ENCODE measurements at regions not wholly inside any gene's neighbourhood (a gene's known extent, or its start where the extent isn't known, plus 50 kb on each side); places are given as distances from the start of the nearest gene placed in this dataset.

DNA sequence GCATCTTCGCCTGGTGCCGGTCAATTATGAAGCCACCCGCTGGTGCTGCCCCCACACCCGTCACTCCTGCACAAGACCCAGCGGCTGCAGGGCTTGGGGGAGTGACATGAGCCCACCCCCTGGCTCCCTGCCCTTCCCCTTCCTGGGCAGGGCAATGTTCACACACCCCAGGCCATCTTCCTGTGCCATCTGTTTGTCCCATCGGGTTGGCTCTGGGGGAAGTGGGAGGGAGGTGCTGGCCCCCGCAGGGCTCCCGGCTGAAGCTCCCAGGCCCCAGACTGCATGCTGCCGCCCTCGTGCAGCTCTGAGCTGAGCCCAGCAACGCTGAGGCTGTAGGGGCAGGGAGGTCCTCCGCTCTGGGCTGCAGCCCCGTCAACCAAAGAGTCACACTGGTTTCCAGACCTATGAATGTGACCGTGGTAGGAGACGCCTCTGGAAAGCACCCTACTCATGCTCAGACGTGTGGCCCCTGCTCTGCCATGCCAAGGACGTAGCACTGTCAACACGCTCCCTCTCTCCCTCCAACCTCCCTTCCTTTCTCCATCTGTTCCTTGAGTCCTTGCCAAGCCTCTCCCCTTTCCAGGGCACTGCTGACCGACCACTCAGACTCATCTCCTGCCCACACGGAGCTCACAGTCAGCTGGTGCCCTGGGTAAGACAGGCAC, 140.4 kb downstream of the ENGASE start:
- DNase-seq, result no peak

DNA sequence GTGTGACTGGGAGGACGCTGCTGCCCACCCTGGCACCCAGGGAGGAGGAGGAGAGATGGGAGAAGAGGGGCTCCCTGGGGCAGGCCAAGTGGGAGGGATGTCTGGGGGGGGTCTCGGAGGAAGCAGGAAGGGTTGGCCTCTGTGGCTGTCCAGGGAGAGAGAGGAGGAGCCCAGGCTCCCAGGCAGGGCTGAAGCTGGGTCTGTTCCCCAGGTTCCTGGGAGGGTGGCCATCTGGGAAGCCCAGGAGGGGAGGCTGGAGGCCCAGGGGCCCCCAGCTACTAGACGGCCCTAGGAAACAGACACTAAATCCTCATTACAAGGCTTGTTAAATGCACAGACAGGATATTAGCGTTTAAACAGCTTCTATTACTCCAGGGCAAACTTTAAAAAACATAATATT, 139.8 kb downstream of the ENGASE start:
- no peak for DNase-seq

DNA sequence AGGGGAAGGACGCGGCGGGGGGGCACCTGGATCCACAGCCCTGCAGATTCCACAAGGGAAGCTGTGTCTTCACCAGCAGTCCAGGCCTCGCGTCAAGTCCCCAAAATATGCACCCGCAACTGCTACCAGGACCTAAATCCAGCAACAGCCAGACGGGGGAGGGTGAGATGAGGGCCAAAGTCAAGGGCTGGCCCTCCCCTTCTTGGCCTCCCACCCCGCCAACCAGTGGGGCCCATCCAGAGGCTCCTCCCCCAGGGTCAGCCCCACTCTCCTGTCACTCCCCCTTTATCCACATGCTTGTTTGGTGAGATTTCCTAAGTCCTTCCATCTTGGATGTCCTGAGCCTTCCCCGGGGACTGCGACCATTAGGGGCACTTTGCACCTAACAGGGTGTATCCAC, 138.7 kb downstream of the ENGASE start:
- DNase-seq, result no peak

DNA sequence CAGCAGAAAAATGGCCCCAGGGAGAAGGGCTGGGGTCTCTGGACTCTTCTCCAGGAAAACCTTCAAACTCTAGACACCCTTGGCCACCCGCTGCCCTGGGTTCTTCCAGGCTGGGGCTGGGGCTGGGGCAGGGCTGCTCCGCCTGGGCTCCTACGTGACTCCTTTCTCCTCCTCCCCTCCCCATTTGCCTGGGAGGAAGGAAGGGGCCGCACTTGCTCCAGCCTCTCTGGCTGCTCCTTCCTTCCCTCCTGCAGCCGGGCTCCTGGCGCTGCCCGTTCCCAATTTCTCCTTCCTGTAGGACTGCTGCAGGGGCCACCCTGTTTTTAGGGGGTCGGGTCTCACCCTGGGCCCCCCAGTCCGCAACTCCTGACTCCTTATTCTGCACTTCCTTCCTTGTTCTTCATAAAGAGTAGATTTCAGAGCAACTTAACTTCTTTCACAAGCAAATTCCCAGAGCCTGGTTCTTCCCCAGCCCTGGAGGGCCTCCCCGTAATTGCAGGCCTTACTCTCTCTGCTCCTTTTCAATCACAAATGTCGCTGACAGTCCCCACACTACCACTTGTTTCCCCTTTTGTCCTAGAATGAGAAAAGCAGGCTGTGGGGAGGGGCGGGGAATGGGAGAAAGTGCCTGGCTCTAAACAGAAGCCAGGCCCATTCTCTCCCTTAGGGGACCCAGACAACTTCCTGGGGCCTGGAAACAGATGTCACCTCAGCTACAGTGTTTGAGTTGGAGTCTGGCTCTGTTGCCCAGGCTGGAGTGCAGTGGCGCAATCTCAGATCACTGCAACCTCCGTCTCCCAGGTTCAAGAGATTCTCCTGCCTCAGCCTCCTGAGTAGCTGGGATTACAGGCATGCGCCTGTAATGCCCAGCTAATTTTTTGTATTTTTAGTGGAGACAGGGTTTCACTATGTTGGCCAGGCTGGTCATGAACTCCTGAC, 137.8 kb downstream of the ENGASE start:
- no peak for DNase-seq

GRCh38 chr17:79211061-79211770, 136.6 kb downstream of the ENGASE start:
- no peak for DNase-seq

DNA sequence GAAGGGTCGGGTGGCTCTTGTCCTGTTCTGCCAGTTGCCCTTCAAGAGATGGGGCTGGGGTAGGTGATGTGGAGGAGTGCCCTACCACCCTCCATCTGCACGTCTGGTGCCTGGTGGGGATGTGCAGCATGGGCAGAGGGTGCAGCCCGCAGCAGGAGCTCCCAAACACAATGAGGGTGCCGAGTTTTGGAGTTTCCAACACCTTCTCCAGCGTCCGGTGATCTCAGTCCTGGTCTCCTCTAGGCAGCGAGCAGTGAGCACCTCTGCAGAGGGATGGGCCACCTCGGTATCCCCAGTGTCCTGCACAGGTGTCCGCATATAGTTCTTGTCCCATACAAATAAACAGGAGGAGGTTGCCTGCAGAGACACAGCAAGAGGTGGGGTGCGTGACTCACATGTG, 136.0 kb downstream of the ENGASE start:
- no peak for DNase-seq

DNA sequence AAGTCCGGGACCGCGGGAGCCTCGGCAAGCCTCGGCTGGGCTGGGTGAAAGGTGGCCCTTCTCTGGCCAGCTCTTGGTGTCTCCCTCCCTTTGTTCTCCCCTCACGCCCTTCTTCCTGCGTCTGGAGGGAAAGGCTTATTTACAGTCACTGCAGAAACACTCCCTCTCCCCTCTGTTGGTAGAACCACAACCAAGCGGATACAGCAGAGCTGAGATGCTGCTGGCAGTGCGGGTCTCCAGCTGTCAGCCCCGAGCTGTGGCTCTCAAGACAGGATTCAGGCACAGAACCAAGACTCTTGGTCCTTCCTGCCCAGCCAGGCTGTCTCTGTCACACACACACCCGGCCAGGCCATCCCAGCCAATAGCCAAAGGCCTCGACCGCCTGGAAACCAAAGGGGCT, 133.3 kb downstream of the ENGASE start:
- no peak for DNase-seq

DNA sequence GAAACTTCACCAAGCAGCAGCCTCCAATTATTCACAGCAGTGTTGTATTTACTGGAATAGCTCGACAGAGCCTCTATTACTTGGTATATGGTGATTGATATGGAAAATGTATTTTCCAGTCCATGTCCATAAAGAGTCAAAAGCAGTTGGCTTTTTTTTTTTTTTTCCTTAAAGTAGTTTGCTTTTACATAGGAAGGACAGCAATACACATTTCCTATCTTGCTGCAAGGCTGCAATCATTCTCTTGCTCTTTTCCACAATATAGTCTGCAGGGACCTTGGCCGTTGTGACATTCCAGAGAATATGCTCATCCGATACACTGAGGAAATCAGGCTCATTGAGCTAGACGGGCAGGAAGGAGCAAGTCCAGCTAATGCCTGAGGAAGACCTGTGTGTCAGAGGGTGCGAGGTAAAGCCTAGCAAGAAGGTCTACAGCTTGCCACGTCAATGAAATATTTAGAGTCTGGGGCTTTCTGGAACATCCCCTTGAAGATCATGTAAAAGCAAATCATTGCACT, 131.1 kb downstream of the ENGASE start:
- DNase-seq, result no peak

- no peak for DNase-seq
Measured at GRCh38 chr17:79204261-79204660, 129.6 kb downstream of the ENGASE start.

DNA sequence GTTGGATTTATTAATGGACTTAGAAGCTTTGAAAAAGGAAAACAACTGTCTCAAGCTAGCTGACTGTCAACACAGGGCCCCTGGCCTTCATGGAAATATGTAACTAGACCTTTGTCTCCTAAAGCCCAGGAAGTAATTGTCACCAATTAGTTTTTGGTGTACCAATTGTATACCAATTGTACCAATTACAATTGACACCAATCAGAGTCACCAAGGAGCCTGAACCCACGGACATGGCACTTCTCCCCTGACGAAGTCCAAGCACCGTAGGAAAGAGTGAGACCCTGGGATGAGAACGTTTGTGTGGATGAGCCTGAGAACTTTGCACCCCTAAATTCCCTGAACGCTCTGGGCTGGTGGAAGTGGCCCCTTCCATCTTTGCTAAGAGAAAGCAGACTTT, 129.0 kb downstream of the ENGASE start:
- no peak for DNase-seq

DNA sequence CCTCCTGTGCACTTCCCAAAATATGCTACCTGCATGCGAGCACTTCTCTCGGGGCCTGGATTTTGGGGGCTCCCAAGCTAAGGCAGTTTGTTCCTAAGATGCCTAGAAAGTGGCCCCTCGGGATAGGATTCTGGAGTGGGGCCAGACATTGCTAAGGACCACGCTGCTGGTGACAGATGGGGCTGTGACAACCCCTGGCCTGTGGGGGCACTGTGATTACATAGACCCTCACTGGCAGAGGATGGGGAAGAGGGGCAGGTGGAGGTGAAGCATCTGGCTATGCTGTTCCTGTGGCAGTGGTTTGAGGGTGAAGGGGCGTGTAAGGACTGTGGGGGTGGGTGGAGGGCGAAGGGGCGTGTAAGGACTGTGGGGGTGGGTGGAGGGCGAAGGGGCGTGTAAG, 128.4 kb downstream of the ENGASE start:
- no peak for DNase-seq

DNA sequence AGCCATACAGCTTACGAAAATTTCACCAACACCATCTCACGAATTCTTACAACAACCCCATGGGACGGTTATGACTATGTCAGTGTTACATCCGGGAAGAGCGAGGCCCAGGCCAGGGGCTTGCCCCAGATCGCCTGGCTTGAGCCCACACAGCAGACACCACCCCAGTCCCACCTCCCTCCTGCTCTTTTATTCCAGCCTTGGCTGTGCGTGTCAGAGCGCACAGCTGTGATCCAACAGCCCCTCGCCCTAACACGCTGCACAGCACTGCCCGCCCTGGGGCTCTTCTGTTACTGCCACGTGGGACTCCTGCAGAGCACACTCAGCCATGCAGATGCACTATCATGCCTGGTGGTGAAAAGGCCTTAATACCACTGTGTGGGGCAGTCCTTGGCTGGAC, 127.9 kb downstream of the ENGASE start:
- no peak for DNase-seq

DNA sequence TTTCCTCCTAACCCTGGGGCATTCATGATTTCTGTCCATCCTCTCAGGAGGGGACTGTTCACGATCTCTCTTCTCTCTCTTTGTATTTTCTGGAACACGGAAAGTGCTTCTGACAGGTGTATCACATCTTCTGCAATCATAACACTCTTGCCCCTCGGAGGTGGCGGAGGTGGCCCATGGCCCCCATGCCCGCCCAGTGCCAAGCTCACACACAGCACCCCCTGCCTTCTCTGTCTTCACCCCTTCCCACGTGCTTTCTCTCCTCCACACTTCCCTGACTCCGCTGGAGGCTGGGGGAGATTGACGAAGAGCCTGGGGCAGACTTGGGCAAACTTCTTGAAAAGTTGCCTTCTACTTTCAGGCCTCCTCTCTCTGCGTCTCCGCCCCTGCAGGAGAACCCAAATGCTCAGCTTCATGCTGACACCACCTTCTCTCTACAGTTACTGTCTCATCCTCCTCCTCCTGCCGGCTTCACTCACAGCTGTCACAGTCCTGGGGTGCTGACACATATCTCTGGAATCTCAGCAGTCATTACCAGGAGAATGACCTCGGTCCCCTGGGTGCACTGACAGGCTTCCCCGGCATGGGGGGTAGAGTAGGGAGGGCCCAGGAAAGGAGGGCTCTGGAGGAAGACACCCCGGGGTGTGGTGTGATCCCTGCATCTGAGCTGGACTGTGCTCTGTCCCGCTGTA, 127.1 kb downstream of the ENGASE start:
- DNase-seq, result no peak

DNA sequence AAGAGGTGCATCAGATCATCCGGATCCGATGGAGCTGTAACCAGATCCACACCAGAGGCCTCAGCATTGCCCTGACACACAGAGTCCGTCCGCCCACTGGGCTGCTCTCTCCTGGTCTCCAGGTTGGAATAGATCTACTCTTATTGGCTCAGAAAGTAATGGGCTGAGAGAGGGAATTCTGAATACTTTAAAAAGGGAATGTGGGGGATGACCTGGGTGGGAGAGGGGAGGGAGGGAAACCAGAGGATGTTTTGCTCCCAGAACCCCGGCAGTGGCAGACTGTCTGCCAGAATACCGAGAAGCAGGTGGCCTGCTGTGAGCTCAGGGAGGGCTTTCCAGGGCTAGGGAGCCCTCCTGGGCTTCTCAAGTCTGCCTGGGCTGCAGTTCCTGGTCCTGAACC, 126.5 kb downstream of the ENGASE start:
- no peak for DNase-seq

DNA sequence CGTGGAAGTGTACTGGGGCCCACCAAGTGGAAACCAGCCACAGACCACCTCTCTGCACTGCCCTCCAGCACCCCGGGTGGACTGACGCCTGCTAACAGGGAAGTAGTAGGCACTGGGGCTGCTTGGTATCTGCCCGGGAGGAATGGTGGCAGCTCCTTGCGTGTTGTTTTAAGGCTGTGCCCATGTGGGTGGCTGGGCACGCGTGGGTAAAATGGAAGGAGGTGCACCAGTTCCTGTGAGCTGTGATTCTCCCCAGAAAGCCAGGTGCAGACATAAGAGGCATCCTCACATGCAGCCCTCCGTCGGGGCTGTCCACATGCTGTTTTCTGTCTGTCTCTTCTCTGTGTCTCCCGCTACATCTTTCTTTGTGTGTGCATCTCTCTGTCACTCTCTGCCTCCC, 122.3 kb downstream of the ENGASE start:
- no peak for DNase-seq

DNA sequence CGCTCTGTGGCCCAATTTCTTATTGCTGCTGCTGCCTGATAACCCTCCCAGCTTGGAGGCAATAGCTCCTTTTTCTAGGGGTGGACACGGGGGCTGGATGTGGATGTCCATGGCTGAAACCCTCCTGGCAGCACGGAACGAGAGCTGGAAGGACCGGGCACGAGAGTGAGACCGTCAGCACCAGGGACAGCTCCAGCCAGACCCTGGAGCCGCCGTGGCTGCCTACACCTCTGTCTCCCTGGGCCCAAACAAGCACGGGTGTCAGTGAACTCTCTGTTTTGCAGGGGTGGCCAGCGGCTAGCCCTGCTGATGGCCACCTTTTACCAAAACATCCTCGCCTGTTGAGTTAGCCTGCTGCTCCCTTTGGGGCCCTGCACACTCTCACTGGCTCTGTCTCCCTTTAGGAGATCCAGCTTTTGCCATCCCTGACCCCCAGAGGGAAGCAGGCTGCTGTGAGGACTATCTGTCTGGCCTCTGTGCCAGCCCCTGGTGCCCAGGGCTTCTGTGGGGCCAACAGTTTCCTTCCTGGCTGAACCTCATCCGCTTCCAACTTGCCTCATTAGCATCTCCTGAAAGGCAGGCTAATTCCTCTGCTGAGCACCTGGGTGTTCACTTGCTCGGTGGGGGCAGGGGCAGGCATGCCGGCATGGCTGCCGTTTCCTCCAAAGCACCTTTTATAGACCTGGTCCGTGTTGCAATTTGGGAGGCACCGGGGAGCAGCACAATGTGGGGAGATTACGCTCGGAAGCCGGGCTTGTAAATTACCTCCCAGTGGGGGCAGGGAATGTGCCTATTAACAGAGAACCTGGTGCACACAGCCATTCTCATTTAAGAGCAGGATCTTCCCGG, 118.1 kb downstream of the ENGASE start:
- no peak for DNase-seq

DNA sequence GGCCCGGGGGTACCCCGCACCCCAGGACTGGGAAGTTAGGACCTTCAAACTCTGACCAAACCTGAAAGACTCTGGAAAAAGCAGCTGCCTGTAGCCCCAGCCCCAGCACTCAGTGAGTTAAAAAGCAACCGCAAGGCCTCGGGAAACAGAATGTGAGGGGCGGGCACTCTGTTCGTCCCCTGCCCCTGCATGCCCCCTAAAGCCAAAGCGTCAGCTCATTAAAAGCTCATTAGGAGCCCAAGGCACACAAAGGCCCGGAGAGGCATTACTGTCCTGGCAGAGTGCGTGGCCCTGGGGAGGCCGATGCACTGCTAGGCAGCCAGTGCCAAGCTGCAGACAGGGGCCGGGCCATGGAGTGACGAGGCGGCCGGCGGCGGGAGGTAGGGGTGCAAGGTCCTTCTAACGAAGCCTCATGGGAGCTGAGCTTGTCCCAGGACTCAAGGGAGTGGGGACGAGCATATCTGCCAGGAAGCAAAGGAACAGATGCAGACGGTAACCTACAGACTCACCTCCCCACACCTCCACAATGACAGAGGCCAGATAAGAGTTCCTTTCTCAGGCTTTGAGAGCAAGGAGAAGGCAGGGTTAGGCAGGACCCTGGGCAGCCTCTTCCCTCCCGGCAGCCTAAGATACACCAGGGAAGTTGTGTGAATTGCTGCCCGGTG, 116.8 kb downstream of the ENGASE start:
- DNase-seq, result no peak

- DNase-seq, result no peak
Measured at GRCh38 chr17:79189305-79189704, 114.7 kb downstream of the ENGASE start.

GRCh38 chr17:79188685-79189084, 114.1 kb downstream of the ENGASE start:
- no peak for DNase-seq

GRCh38 chr17:79188048-79188447, 113.4 kb downstream of the ENGASE start:
- DNase-seq, result peak; percentile 34

DNA sequence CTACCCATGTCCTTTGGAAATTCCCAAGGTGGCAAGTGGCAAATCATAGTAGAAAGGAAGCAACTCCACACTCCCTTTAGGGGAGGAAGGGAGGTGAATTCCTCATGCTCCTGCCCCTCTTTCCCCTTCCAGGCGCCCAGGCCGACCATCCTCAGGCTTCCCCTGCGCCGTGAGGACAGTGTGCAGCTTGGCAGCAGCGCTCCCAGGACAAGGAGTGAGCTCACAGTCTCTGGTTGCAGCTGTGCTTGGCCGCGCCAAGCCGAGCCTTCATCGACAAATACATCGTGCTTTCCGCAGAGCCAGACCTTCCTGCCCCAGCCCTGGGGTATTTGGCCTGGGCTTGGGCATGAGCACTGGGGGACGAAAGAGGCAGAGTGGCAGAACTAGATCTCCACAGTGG, 112.6 kb downstream of the ENGASE start:
- DNase-seq, result no peak

All from NCI-H345 (cell line).